Activated T-cell treated with anti-CD3 and anti-CD28 coated beads for 4 hours (primary cell): ENCODE measurements at regions not wholly inside any gene's neighbourhood (a gene's known extent, or its start where the extent isn't known, plus 50 kb on each side); places are given as distances from the start of the nearest gene placed in this dataset.

Source experiments
- DNase-seq: peaks from one replicate; pipeline ENCODE4 v3.0.0-alpha.2; 2020

DNA sequence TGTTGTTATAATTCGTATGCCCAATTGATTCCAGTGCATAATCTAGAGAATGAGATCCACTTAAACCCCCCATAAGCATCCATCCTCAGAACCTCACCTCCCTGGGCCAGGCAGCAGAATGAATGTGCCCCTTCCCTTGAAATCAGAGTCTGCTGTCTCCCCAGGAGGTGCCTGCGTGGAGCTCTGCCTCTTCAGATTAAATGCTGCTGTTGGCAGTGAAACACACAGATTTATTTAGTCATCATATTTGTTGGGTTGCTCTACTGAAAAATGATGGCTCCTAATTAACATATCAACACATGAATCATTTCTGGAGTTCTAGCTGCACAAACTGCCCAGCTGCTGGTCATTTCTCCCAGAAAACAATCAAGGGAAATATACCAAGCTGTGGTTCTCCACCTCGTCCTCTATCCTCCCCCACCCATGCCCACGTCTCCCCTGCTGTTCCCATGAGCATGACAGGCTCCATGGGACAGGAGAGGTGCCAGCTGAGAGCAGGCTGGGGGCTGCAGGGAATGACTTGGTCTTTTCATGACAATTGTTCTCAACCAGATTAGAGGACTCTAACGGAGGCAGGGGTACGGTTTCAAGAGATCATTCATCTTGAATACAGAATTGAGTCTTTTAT, 633.1 kb downstream of the CDH26 start:
- DNase-seq = no peak

DNA sequence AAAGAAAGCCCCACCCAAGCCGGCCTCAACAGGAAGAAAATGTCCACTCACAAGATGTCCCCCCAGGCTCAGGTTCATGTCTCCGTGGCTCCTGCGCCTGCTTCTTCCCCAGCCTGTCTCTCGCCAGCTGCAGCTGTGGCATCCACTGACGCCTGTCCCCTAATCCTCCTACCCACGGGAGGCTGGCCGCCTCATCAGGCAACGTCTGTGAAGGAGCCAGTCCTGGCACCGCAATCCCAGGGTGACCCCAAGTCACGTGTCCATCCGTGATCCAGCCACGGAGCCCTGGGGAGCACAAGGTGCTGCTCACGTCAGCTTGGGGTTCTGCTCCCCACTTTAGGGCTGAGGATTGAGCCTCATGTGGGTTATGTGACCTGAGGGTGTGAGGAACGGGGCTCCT, 640.3 kb downstream of the CDH26 start:
- no peak for DNase-seq

DNA sequence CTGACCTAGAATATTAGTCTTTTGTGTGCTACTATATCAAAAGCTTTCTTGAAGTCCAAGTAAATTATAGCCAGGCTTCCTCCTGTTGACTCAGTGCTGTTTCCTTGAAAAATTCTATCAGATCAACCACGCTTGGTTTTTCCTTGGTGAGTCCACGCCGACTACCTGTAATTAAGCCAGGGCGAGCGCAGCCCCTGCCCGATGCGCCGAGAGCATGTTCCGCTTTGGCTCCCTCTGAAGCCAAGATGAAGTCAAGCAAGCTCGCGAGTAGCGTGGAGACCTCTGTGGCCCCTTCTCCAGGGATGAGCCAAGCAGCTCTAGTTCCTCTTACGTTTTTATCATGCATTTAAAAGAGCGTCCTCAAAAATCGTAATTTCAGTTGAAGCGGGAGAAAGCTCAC, 641.2 kb downstream of the CDH26 start:
- DNase-seq = no peak

DNA sequence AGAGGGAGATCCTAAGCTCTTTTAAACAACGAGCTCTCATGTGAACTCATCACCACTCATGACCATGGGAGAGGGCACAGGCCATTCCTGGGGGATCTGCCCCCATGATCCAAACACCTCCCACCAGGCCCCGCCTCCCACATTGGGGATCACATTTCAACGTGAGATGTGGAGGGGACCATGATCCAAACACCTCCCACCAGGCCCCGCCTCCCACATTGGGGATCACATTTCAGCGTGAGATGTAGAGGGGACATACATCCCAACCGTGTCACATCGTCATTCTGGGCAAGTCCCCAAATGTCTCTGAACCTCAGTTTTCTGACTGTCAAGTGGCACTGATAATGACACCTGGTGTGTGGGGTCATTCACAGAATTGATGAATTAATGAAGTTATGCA, 641.8 kb downstream of the CDH26 start:
- no peak for DNase-seq

DNA sequence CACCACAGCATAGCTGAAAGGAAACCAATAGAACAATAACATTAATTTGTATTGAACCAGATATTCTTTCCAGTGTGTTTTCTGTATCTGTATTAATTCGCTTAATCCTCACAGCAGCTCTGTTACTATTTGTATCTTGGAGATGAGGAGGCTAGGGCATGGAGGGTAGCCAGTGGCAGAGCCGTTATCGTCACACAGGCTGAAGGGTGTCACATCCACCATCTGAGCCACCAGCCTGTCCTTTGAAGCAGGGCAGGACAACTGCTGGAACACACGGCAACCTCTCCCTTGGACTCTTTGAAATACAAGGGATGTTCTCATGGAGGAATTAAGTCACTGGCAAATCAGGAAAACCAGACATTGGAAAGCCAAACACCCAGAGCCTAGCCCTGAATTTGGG, 628.0 kb upstream of the CDH4 start:
- DNase-seq = no peak

DNA sequence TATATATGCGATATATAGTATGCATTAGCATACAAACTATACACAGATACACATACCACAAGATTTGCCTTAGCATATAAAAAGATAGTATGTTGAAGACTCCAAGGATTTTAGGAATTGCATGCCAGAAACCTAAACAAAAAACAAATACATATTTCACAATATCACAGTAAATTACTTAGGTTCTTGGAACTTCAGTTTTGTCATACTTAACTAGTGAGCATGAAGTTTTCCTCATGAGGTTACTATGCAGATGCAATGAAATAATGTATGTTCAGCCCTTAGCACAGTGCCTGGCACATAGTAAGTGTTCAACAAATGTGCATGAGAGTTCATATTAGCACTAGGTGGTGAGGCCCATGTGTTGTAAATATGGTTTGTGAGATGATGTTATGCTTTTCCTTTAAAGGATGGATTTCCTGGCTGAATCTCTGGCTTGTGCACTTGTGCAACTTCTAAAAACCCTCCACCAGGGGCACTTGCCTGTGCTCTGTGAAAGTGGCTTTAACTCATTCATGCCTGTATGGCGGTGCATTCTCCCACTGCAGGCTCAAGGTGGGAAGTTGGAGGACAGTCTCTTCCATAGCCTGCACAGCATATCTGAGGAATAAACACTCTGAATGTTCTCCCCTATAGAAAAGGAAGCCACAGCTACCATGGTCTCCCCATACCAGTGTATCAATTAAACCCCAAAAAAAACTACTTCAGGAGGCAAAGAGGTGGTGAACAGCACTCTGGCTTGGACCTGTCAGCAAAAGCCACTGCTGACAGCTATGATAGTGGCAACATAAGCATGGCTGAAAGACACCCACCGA, 624.1 kb upstream of the CDH4 start:
- no peak for DNase-seq

DNA sequence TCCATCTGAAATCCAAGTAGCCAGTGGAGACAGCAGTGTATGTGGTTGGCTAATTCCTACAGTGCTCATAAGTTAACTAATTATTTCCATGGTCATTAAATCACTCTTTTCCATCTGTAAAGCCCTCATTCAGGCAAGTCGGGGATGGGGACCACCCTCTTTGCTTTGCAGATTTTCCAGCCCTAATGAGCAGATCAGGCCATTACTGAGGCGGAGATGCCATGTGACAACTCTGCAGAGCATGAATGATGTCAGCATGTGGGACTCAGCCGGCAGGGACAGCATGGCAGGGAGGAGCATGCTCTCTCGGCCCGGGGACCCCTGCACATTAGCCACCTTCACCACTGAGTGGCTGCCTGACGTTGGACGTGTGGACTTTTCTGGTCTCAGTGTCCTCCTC, 623.3 kb upstream of the CDH4 start:
- DNase-seq = no peak

DNA sequence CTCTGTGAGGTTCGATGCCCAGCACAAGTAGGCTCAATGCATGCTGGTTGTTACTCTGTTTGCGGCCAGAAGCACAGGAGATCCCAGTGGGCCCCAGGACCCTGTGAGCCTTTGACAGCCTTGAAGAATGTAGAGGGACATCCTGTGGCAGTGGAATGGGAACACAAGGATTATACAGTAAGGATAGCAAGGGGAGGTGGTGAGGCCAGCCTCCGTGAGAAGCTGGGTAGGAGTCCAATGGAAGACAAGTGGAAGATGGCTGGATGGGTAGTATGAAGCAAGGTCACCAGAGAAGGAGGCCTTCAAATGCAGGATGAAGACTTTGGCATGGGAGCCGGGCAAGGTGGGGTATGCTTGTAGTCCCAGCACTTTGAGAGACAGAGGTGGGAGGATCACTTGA, 622.9 kb upstream of the CDH4 start:
- no peak for DNase-seq

DNA sequence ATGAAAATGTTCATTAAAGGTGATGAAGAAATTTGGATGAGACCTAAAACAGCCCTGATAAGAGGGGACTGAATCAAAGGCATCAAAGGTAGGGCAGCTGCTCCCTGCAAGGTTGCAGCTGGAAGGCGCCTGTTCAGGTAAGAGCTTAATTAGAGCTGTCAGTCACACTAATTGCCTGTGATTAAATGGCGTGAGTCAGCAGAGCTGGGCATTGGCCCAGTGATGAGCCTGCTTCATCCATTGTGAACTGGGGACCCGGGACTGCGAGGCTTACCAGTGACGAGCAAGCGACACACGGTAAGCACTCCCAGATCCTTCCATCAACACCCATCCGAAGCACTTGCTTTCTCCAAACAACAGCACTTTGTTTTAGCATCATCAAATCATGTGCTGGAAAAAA, 621.5 kb upstream of the CDH4 start:
- DNase-seq = no peak

DNA sequence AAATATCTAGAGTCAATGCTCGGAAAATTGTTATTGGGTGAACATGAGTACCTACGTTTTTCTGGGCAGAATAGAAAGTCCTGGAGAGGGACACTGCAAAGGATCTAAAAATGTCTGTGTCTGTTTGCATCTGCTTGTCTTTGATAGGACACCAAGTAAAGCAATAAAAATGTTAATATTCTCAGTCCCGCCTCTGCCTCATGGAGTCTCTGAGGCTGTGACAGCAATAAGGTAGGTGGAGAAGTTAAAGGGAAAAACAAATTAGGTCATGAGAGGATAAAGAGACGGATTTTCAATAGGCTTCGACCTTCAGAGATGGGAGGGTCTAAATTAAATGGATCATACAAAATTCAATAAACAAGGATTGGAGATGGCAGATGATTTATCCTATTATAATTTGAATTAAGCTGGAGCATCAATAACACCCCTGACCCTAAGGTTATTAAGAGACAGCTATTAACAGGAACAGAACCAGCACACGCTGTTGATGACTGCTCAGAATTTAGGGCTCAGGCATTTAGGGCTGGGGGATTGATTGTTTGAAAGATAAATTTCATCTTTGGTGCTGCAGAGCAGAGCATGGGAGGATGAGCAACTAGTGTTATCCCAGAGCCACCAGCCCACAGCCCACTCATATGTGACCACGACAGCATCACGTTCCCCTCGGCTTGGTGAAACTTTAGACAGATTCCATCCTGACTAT, 620.3 kb upstream of the CDH4 start:
- DNase-seq = no peak

DNA sequence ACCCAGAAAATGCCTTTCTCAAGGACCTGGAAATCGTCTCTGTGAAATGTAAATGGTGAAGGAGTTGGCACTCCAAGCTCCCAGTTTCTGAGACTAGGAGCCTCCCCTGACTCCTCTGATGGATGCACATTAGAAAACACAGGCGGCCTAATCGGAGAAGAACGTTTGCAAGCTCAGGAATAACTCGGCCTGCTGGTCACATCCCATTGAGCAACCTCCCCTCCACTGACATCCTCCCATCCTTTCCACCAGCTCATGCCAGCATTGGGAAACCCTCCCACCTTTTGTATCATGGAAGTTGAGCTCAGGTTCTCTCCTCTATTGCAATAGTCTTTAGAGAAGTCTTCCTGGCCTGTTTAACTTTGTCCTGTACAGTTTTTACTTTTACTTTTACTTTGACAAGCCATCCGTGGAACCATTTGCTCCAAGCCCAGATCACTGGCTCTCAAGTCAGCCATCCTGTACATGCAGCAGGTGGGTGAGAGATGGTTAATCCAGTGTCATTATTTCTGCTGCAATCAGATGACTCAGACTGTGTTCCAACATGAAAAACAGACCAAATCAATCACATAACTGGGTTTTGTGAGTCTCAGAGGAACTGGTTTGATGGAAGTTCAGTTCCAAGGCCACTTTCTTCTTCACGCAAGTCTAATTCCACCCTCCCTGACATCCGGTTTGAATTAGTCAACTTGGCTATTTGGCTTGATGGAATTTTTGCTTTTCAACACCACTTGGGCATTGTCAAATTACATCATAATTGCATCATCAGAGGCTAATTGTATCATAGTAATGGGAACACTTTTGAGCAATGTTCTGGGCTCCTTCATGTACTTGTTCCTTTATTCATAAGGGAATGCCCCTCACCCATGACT, 619.4 kb upstream of the CDH4 start:
- DNase-seq = no peak

DNA sequence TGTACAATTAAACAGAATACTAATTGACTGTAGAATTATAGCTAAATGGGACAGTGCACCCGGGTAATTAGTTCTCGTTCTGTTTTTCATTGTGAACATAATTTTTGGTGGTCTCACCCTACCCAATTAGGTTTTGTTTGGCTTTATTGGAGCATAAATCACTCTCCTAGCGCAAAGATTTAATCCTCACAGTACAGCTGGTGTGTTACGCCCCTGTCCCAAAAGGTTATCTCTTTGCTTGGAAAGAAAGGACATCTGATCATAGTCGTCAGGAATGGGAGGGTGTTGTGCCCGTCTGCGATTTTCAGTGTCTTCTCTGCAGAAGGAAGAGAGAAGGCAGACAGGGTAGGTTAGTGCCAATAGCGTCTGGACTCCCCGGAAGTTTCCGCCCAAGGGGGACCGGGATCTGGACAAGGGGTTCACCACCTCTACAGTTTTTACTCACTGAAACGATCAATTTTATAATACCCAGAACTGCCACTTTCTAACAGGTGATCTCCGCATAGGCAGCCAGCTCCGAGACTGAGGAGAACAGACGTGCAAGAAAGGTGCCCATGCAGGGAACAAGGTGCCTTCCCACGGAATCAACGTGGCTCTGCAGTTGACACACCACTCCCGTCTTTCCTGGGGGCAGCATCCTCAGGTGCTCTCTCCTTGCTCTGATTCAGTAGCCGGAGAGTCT, 617.4 kb upstream of the CDH4 start:
- no peak for DNase-seq

DNA sequence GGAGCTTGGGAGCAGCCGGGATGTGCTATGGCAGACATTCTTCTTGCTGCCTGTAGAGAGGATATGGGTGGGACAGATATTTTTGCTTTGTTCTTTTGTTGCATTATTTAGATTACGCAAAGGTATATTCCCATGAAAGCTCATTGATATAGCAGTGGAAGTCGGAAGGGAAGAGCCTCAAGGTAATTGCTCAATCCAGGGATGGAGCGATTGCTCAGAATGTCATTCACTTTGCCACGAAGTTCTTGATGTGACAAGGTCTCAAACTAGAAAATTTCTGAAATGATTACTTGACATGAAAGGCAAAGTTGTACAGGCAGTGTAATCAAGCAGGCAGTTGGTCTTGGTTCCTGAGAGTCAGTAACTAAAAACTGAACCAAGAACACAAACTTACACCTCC, 615.6 kb upstream of the CDH4 start:
- DNase-seq = no peak

DNA sequence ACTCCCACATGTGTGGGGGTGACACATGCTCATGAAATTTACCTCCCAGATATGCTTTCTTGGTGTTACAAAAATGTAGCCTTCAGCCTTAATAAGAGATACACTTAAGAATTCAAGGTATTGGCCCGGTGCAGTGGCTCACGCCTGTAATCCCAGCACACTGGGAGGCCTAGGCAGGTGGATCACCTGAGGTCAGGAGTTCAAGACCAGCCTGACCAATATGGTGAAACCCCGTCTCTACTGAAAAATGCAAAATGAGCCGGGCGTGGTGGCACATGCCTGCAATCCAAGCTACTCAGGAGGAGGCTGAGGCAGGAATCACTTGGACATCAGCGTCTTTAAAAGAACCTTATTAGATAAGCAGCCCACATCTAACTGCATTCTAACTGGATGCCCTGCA, 614.3 kb upstream of the CDH4 start:
- DNase-seq = no peak

DNA sequence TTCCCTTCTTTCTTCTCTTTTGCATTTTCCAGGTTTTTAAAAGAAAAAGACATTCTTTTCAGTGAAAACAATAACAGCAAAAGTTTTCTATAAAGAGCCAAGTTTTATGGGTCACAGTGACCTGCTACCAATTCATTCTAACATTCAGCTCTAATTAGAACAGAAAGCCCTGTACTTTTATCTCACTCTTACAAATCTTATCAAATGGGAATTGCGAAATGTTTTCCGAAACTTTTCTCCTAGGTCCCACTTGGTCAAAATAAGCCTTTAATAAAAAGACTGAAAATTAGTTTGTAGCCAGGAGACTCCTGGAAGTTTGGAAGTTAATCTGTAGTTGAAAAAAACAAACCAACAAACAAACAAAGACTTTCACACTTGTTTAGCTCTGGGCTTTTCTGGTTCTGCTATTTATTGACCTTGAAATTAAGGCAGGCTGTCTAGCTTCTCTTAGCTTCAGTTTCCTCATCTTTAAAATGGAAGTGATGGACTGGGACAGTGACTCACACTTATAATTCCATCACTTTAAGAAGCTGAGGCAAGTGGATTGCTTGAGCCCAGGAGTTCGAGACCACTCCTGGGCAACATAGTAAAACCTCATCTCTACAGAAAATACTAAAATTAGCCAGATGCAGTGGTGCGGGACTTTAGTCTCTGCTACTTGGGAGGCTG, 613.5 kb upstream of the CDH4 start:
- no peak for DNase-seq

DNA sequence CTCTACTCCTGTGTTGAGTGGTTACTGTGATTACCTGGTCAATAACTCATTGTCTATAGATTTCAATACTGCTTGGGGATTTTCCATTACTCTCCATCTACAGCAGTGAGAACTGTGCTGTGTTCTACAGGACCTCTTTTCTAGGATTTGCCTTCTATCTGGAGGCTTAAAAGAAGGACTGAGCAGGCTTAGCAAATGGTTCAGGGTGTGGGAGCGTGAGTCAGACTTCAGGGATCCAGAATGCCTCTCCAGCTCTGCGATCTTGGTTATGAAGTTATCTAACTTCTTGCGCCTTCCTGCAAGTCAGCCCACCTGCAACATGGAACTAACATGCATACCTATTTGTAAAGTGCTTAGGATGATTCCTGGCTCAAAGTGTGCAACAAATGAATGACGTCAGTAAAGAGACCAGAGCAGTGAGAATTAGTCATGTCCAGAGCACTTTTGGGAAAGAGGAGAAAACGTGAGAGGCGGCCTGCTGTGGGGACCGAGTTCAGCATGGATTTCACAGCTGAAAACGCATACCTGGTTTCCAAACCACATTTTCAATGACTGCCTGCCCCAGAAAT, 610.1 kb upstream of the CDH4 start:
- DNase-seq = no peak

DNA sequence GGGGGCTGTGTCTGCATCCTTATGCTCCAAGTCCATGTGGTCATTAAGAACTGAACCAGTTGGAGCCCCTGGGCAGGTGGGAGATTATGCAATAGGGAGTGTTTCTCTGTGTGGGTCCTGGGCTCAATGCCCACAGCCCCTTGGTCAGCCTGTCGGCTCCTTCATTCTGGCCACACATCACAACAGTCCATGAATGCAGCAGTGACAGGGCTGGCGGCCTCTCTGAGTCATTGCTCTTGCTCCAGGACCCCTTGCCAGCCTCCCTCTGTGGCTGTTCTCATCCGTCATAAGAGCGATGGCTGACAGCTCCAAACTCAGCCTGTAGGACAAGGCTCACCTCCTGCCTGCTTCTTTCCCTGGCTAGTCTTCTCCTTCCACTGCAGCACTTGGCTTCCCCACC, 609.5 kb upstream of the CDH4 start:
- DNase-seq = no peak

DNA sequence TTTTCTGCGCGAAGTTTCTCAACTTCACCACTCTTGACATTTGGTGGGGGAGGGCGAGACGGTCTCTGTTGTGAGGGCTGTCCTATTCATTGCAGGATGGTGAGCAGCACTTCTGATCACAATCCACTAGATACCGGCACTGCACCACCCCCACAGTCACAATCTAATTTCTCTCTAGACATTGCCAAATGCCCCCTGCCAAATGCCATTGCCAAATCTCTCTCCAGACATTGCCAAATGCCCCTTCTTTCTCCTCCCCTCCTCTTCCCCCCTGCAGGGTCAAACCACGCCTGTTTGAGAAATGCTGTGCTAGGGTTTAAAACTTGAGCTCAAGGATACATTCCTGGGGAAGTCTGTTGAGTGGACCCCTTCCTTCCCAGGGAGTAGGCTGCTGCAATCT, 603.5 kb upstream of the CDH4 start:
- DNase-seq = no peak

DNA sequence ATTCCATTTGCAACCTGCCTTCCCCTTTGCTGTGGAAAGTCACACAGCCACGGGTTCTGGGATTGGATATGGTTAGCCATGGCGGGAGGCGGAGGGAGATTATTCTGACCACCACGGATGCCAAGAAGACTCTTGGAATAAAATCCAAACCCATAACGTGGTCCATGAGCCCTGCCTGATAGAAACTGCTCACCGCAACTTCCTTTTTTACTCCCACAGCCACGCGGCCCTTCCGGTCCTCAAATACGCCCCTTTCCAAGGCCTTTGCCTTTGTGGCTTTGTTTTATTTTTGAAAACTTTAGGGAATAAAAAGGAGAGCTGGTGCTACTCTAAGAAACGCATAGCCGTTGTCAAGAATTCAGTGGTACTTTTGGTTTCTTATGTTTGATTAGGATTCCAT, 602.5 kb upstream of the CDH4 start:
- DNase-seq = no peak

DNA sequence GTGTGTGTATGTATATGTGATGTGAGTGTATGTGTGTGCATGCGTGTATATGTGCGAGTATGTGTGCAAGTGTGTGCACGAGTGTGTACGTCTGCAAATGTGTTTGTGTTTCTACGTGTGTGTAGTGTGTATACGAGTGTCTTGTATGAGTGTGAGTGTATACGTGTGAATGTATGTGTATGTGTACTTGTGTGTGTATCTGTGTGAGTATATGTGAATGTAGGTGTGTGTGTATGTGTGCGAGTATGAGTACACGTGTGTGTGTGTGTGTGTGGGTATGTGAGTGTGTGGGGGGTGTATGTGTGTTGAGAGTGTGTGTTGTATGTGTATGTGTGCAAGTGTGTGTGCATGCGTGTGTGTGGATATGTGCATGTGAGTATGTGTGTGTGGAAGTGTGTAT, 602.0 kb upstream of the CDH4 start:
- no peak for DNase-seq

DNA sequence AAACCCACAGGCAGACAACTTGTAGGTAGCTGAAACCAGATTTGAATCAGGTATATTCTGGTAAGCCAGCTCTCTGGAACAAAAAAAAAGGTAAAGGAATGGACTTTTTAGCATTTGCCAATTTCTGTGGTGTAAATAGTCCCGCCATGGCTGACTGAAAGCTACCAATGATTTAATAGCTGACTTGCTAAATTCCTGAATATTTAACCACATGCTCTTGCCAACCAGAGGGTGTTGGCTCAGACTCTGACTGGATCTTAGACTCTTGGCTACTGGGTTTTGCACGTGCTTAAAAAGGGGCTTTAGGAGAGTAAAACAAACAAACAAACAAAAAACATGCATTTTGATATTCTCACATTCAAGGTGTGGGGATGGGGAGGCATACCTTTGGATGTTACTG, 600.0 kb upstream of the CDH4 start:
- no peak for DNase-seq

DNA sequence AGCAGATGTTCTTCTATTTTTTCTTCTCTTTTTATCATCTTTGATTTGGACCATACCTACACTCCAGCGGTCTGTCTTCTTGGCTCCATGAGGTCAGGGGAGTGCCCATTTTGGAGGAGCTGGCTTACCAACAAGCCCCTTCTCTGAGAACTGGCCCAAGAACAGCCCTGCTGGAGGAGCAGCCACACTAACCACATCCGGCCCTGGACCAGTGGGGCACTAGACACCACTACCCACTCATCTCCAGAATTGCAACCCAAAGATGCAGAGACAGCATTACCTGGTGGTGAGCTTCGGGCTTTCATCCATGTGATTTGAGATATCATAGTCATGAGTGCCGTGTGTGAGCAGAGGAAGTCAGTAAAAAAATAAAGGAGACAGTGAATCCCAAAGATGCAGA, 599.4 kb upstream of the CDH4 start:
- no peak for DNase-seq
